ENCODE measurements at regions not wholly inside any gene's neighbourhood (a gene's known extent, or its start where the extent isn't known, plus 50 kb on each side); places are given as distances from the start of the nearest gene placed in this dataset.

- TF ChIP-seq RNF2 (IDR thresholded peaks at IDR 0.05; ENCODE audit: borderline replicate concordance, low read depth) = no peak
- TF ChIP-seq POLR2A (IDR thresholded peaks at IDR 0.05; ENCODE audit: low read length) = no peak
- TF ChIP-seq MAX (IDR thresholded peaks at IDR 0.05) = no peak
- TF ChIP-seq CTCF (IDR thresholded peaks at IDR 0.05) = no peak
- TF ChIP-seq EP300 (IDR thresholded peaks at IDR 0.05) = no peak
- TF ChIP-seq FOXS1 (CRISPR knock-in tag; IDR thresholded peaks at IDR 0.05) = no peak
- TF ChIP-seq TFCP2L1 (CRISPR knock-in tag; IDR thresholded peaks at IDR 0.05) = no peak
- no peak for TF ChIP-seq CBX8 (IDR thresholded peaks at IDR 0.05)
- TF ChIP-seq TP53 (CRISPR knock-in tag; IDR thresholded peaks at IDR 0.05) = no peak
- TF ChIP-seq BHLHE40 (IDR thresholded peaks at IDR 0.05; ENCODE audit: low read depth, low read length) = no peak
- TF ChIP-seq CHD2 (IDR thresholded peaks at IDR 0.05; ENCODE audit: low read length, partially characterized antibody) = no peak
- TF ChIP-seq RFX5 (IDR thresholded peaks at IDR 0.05) = no peak
- no peak for TF ChIP-seq CHD4 (IDR thresholded peaks at IDR 0.05; ENCODE audit: borderline replicate concordance)
- TF ChIP-seq REST (IDR thresholded peaks at IDR 0.05) = no peak
Observed at GRCh38 chr12:14313379-14314138, 51.9 kb upstream of the ATF7IP start.
